Esophagus squamous epithelium (tissue), 5 donors: ENCODE measurements at regions not wholly inside any gene's neighbourhood (a gene's known extent, or its start where the extent isn't known, plus 50 kb on each side); places are given as distances from the start of the nearest gene placed in this dataset.

Source experiments
- DNase-seq: peaks from one replicate; lab custom pipeline; 2025; lab: John Stamatoyannopoulos, UW
- H3K27ac ChIP-seq, 4 donors: fragments of 200-600 bp; sonication (generic); one replicate each; pipeline ENCODE4 v1.5.1; 2016 to 2019; ENCODE audit warnings: mild to moderate bottlenecking in 1 of 4
- H3K27me3 ChIP-seq, 4 donors: fragments of 200-600 bp; sonication (generic); 1 replicate in 3 of 4; 2 replicates in 1 of 4; pipeline versions ENCODE4 v1.5.1 to v1.6.0; 2017 to 2021; ENCODE audit warnings: antibody characterized with exemption in 1 of 4
- H3K36me3 ChIP-seq, 3 donors: fragments of 200-600 bp; sonication (generic); one replicate each; pipeline ENCODE4 v1.5.1; 2016 to 2019
- H3K4me1 ChIP-seq, 3 donors: fragments of 200-600 bp; sonication (generic); one replicate each; pipeline ENCODE4 v1.5.1; 2017 to 2019
- H3K4me3 ChIP-seq, 4 donors: fragments of 200-600 bp; sonication (generic); 1 replicate in 3 of 4; 2 replicates in 1 of 4; pipeline ENCODE4 v1.5.1; 2016 to 2019; ENCODE audit warnings: mild to moderate bottlenecking in 2 of 4, moderate library complexity in 1 of 4
- H3K9me3 ChIP-seq, 3 donors: fragments of 200-600 bp; sonication (generic); one replicate each; pipeline ENCODE4 v1.5.1; 2016 to 2019
- CTCF ChIP-seq, 6 experiments: fragments of 450-650 bp in 4 of 6; fragments of 200-600 bp in 2 of 6; sonication (generic) in 2 of 6; IDR thresholded peaks; one replicate each; pipeline ENCODE4 v1.5.1; 2016 to 2019; ENCODE audit warnings: antibody characterized with exemption in 6 of 6, mild to moderate bottlenecking in 4 of 6, moderate library complexity in 4 of 6
- POLR2A ChIP-seq, 4 donors: fragments of 450-650 bp; IDR thresholded peaks; one replicate each; pipeline ENCODE4 v1.6.1; 2017; ENCODE audit warnings: antibody characterized with exemption in 4 of 4, mild to moderate bottlenecking in 4 of 4, moderate library complexity in 3 of 4
- WGBS, 2 donors: methylation state at CpG; one replicate each; pipeline ENCODE4 v1.1.5; 2018; 5-methylcytosine and 5-hydroxymethylcytosine counted together
- intact Hi-C: fragments of 100-400 bp; cut with DNase I; formaldehyde crosslinking; loops from one replicate; pipeline ENCODE4 v1.15.0; 2022
- donor health status: DM: yes; HTN: yes; CAD: no.

GRCh38 chr4:160021870-160022269 lies 919.0 kb downstream of the RAPGEF2 start:
- Histone ChIP-seq H3K4me3 (no peak overlapping the region), H3K9me3 (peaks cover 0 to 1% (median 0%) of the 10 kb centered on the region in 3 donors), H3K36me3 (no peaks in the 10 kb centered on the region), H3K4me1 (no peaks in the 10 kb centered on the region), H3K27ac (no peak overlapping the region), H3K27me3 (no peaks in the 10 kb centered on the region)
- TF ChIP-seq CTCF (IDR thresholded peaks at IDR 0.05) (no peak), POLR2A (IDR thresholded peaks at IDR 0.05) (no peak)
- WGBS, 2 donors, result 89 to 100% methylated on average over 1 of the region's 1 CpG
- DNase-seq, result no peak
- intact Hi-C loops, result no loop called here

- Histone ChIP-seq H3K4me3 (no peak overlapping the region), H3K4me1 (no peaks in the 10 kb centered on the region), H3K36me3 (no peaks in the 10 kb centered on the region), H3K27me3 (no peaks in the 10 kb centered on the region), H3K27ac (no peak overlapping the region), H3K9me3 (peaks cover 0 to 6% (median 0%) of the 10 kb centered on the region in 3 donors)
- 17 to 32% methylated on average over 1 to 2 of the region's 2 CpGs for WGBS, 2 donors
- intact Hi-C loops, result no loop called here
- TF ChIP-seq POLR2A (IDR thresholded peaks at IDR 0.05) (no peak), CTCF (IDR thresholded peaks at IDR 0.05) (no peak)
- DNase-seq, result no peak
Observed at GRCh38 chr4:160026721-160027120, 923.8 kb downstream of the RAPGEF2 start.

GRCh38 chr4:160034501-160034900 lies 931.6 kb downstream of the RAPGEF2 start:
- no peak for TF ChIP-seq POLR2A (IDR thresholded peaks at IDR 0.05)
- TF ChIP-seq CTCF (IDR thresholded peaks at IDR 0.05), result no peak
- Histone ChIP-seq H3K27ac (no peak overlapping the region), H3K36me3 (no peaks in the 10 kb centered on the region), H3K4me1 (no peaks in the 10 kb centered on the region), H3K9me3 (no peaks in the 10 kb centered on the region), H3K27me3 (no peaks in the 10 kb centered on the region), H3K4me3 (no peak overlapping the region)
- intact Hi-C loops, result no loop called here
- DNase-seq, result no peak

- no peak overlapping the region for H3K4me3 ChIP-seq
- no peak for DNase-seq
- intact Hi-C loops, result no loop called here
- no peaks in the 10 kb centered on the region for H3K27me3 ChIP-seq
- 28 to 31% methylated on average over 2 of the region's 2 CpGs for WGBS, 2 donors
- H3K9me3 ChIP-seq, result no peaks in the 10 kb centered on the region
- H3K4me1 ChIP-seq, result no peaks in the 10 kb centered on the region
- TF ChIP-seq CTCF (IDR thresholded peaks at IDR 0.05) (no peak), POLR2A (IDR thresholded peaks at IDR 0.05) (no peak)
- H3K27ac ChIP-seq, result no peak overlapping the region
- no peaks in the 10 kb centered on the region for H3K36me3 ChIP-seq
Observed at GRCh38 chr4:160038615-160039014, 935.7 kb downstream of the RAPGEF2 start.

GRCh38 chr4:160044693-160045092 lies 941.8 kb downstream of the RAPGEF2 start:
- TF ChIP-seq POLR2A (IDR thresholded peaks at IDR 0.05) (no peak), CTCF (IDR thresholded peaks at IDR 0.05) (no peak)
- no peak overlapping the region for H3K4me3 ChIP-seq
- H3K36me3 ChIP-seq, result no peaks in the 10 kb centered on the region
- intact Hi-C loops, result no loop called here
- 34 to 80% methylated on average over 1 to 2 of the region's 2 CpGs for WGBS, 2 donors
- H3K27ac ChIP-seq, result no peak overlapping the region
- no peak for DNase-seq
- H3K9me3 ChIP-seq, result no peaks in the 10 kb centered on the region
- H3K27me3 ChIP-seq, result no peaks in the 10 kb centered on the region
- H3K4me1 ChIP-seq, result no peaks in the 10 kb centered on the region
